SK-N-SH (cell line): ENCODE measurements at regions not wholly inside any gene's neighbourhood (a gene's known extent, or its start where the extent isn't known, plus 50 kb on each side); places are given as distances from the start of the nearest gene placed in this dataset.

Experiments used
- CTCF ChIA-PET: fragments of 300-600, 350-600 bp; formaldehyde crosslinking; extraction: SDS; loops from one replicate; lab custom pipeline; 2021; lab: Yijun Ruan, JAX
- POLR2A ChIA-PET: fragments of 350-600 bp; sonication (Branson Sonifier 250); formaldehyde crosslinking; extraction: SDS; loops from one replicate; lab custom pipeline; 2020; ENCODE audit warnings: antibody characterized with exemption, inconsistent platforms; lab: Yijun Ruan, JAX
- DNase-seq: peaks from one replicate; pipeline ENCODE4 v3.0.0; 2012
- H2AFZ ChIP-seq: fragments of 200-600 bp; sonication (generic); 2 replicates; pipeline ENCODE4 v1.8.1; 2016; ENCODE audit warnings: antibody characterized with exemption, mild to moderate bottlenecking, low read depth
- H3F3A ChIP-seq: fragments of 200-600 bp; sonication (generic); replicated peaks from 2 replicates; pipeline ENCODE3; 2016; ENCODE audit warnings: antibody characterized with exemption, mild to moderate bottlenecking; ENCODE audit not compliant: insufficient read depth
- H3K27ac ChIP-seq, 2 experiments: fragments of 200-500 bp in 1 of 2; fragments of 200-600 bp in 1 of 2; sonication (Bioruptor generic) in 1 of 2; sonication (generic), shearing (Covaris generic) in 1 of 2; 2 replicates each; pipeline versions ENCODE4 v1.5.1 to v1.6.1; 2014 to 2016; ENCODE audit warnings: low read depth in 2 of 2, inconsistent platforms in 1 of 2, low read length in 1 of 2, mild to moderate bottlenecking in 1 of 2, mixed read lengths in 1 of 2
- H3K27me3 ChIP-seq: fragments of 200-600 bp; sonication (generic), shearing (Covaris generic); 2 replicates; pipeline ENCODE4 v1.6.1; 2016; ENCODE audit warnings: mixed run types; ENCODE audit not compliant: insufficient read depth
- H3K36me3 ChIP-seq, 2 experiments: fragments of 200-500 bp in 1 of 2; fragments of 200-600 bp in 1 of 2; sonication (Bioruptor generic) in 1 of 2; sonication (generic) in 1 of 2; replicated peaks in 1 of 2; 2 replicates each; pipeline versions ENCODE3 to v1.5.1; 2014 to 2016; ENCODE audit warnings: low read length in 1 of 2, mild to moderate bottlenecking in 1 of 2; ENCODE audit not compliant: insufficient read depth in 2 of 2, control insufficient read depth in 1 of 2
- H3K4me1 ChIP-seq, 2 experiments: fragments of 200-500 bp in 1 of 2; fragments of 200-600 bp in 1 of 2; sonication (Bioruptor generic) in 1 of 2; sonication (generic), shearing (Covaris generic) in 1 of 2; 2 replicates each; pipeline versions ENCODE4 v1.5.1 to v1.6.1; 2014 to 2016; ENCODE audit warnings: low read depth in 1 of 2, low read length in 1 of 2, mixed run types in 1 of 2; ENCODE audit not compliant: insufficient read depth in 2 of 2, control insufficient read depth in 1 of 2
- H3K4me2 ChIP-seq: fragments of 200-600 bp; sonication (generic), shearing (Covaris generic); 2 replicates; pipeline ENCODE4 v1.6.1; 2017; ENCODE audit warnings: mixed run types
- H3K4me3 ChIP-seq, 2 experiments: fragments of 200-500 bp in 1 of 2; fragments of 200-600 bp in 1 of 2; sonication (Bioruptor generic) in 1 of 2; sonication (generic), shearing (Covaris generic) in 1 of 2; 2 replicates each; pipeline versions ENCODE4 v1.5.1 to v1.8.1; 2014 to 2016; ENCODE audit warnings: low read depth in 2 of 2, inconsistent platforms in 1 of 2, low read length in 1 of 2, mild to moderate bottlenecking in 1 of 2, mixed read lengths in 1 of 2, moderate library complexity in 1 of 2
- H3K79me2 ChIP-seq: fragments of 200-600 bp; sonication (generic); 2 replicates; pipeline ENCODE4 v1.8.1; 2017; ENCODE audit warnings: mild to moderate bottlenecking; ENCODE audit not compliant: insufficient read depth
- H3K9ac ChIP-seq: fragments of 200-600 bp; sonication (generic); 2 replicates; pipeline ENCODE4 v1.6.1; 2017; ENCODE audit warnings: mixed run types
- H3K9me2 ChIP-seq: fragments of 200-600 bp; sonication (generic); 2 replicates; pipeline ENCODE4 v1.6.1; 2017; ENCODE audit warnings: mixed run types
- H3K9me3 ChIP-seq: fragments of 200-600 bp; sonication (generic); 2 replicates; pipeline ENCODE4 v1.6.1; 2017; ENCODE audit warnings: mixed run types, mild to moderate bottlenecking, moderate library complexity
- H4K20me1 ChIP-seq: fragments of 200-600 bp; sonication (generic); 2 replicates; pipeline ENCODE4 v1.6.1; 2017; ENCODE audit warnings: mild to moderate bottlenecking, mixed run types; ENCODE audit not compliant: insufficient read depth
- CTCF ChIP-seq: fragments of 200-600 bp; sonication (generic); IDR thresholded peaks from 2 replicates; pipeline ENCODE4 v1.6.1; 2017; ENCODE audit warnings: antibody characterized with exemption, mild to moderate bottlenecking, moderate library complexity
- FOSL2 ChIP-seq: IDR thresholded peaks from 2 replicates; pipeline ENCODE4 v1.4.0; 2012; ENCODE audit warnings: low read depth, mild to moderate bottlenecking, moderate library complexity, borderline replicate concordance
- IRF3 ChIP-seq: fragments of 150-350 bp; IDR thresholded peaks from 2 replicates; pipeline ENCODE4 v1.6.1; 2016; ENCODE audit warnings: mild to moderate bottlenecking, low read depth, low read length
- MEF2A ChIP-seq: IDR thresholded peaks from 2 replicates; pipeline ENCODE4 v1.4.0; 2012; ENCODE audit warnings: low read depth, borderline replicate concordance
- MXI1 ChIP-seq: IDR thresholded peaks from 2 replicates; pipeline ENCODE4 v1.6.1; 2012; ENCODE audit warnings: mild to moderate bottlenecking, low read depth, low read length, improper control_type of control experiment
- NFIC ChIP-seq: IDR thresholded peaks from 2 replicates; pipeline ENCODE4 v1.4.0; 2012; ENCODE audit warnings: borderline replicate concordance
- PBX3 ChIP-seq: IDR thresholded peaks from 2 replicates; pipeline ENCODE4; 2012
- POLR2AphosphoS5 ChIP-seq: IDR thresholded peaks from 2 replicates; pipeline ENCODE4 v1.6.1; 2012; ENCODE audit warnings: low read depth, low read length
- RCOR1 ChIP-seq: fragments of 150-350 bp; IDR thresholded peaks from 2 replicates; pipeline ENCODE4 v1.6.1; 2017; ENCODE audit warnings: antibody characterized with exemption, low read length
- REST ChIP-seq: IDR thresholded peaks from 2 replicates; pipeline ENCODE4 v1.6.1; 2012; ENCODE audit warnings: mild to moderate bottlenecking, low read depth, low read length, moderate library complexity
- SIN3A ChIP-seq: IDR thresholded peaks from 2 replicates; pipeline ENCODE4 v1.6.1; 2012; ENCODE audit warnings: low read depth, mild to moderate bottlenecking, low read length, moderate library complexity, borderline replicate concordance
- TAF1 ChIP-seq: IDR thresholded peaks from 2 replicates; pipeline ENCODE4 v1.6.1; 2012; ENCODE audit warnings: low read depth, mild to moderate bottlenecking, low read length, moderate library complexity, borderline replicate concordance
- TCF12 ChIP-seq: IDR thresholded peaks from 2 replicates; pipeline ENCODE4 v1.4.0; 2012
- TEAD4 ChIP-seq: IDR thresholded peaks from 2 replicates; pipeline ENCODE4 v1.4.0; 2012; ENCODE audit warnings: mild to moderate bottlenecking, borderline replicate concordance; ENCODE audit not compliant: insufficient read depth
- YY1 ChIP-seq: IDR thresholded peaks from 2 replicates; pipeline ENCODE4 v1.4.0; 2012; ENCODE audit warnings: low read depth, mild to moderate bottlenecking
- ZBTB33 ChIP-seq: IDR thresholded peaks from 2 replicates; pipeline ENCODE4 v1.4.0; 2012; ENCODE audit warnings: low read depth, borderline replicate concordance
- WGBS: methylation state at CpG from one replicate; pipeline ENCODE4 v1.1.6; 2017; ENCODE audit warnings: low lambda C conversion rate; 5-methylcytosine and 5-hydroxymethylcytosine counted together

- Histone ChIP-seq H3K36me3 (no peaks in the 10 kb centered on the region), H3K4me3 (no peak overlapping the region), H3K9me2 (no peaks in the 10 kb centered on the region), H3K9ac (no peak overlapping the region), H3K27me3 (peaks cover 26% of the 10 kb centered on the region; the same call in 1 of the 2 replicates), H3K4me1 (no peaks in the 10 kb centered on the region), H3K9me3 (no peaks in the 10 kb centered on the region), H3K27ac (no peak overlapping the region), H3F3A (no peaks in the 10 kb centered on the region), H2AFZ (no peak overlapping the region), H4K20me1 (no peaks in the 10 kb centered on the region), H3K79me2 (no peaks in the 10 kb centered on the region), H3K4me2 (no peak overlapping the region)
- no peak for TF ChIP-seq TAF1
- no peak for TF ChIP-seq NFIC
- no peak for TF ChIP-seq YY1
- TF ChIP-seq PBX3 = no peak
- no peak for TF ChIP-seq SIN3A
- no peak for TF ChIP-seq RCOR1
- no peak for TF ChIP-seq TEAD4
- no peak for TF ChIP-seq MEF2A
- TF ChIP-seq TCF12 = no peak
- TF ChIP-seq ZBTB33 = no peak
- TF ChIP-seq CTCF = no peak
- ChIA-PET CTCF (interaction anchor here (0.8 to 1.8 kb wide), 2 partner anchors 9 to 39 kb away, joined by 3 to 11 read pairs; no protein-coding TSS in a partner anchor), POLR2A (no interaction called here)
- DNase-seq = no peak
- WGBS = 2% methylated on average over 5 of the region's 5 CpGs
These were observed 179.9 kb downstream of the RPIA start for GRCh38 chr2:88871336-88871735.

GRCh38 chr2:88873620-88874019 is 182.1 kb downstream of the RPIA start:
- peak overlapping the region; percentile 53; the same call in 1 of the 2 replicates for H3K4me2 ChIP-seq
- TF ChIP-seq IRF3 (no peak), REST (no peak), POLR2AphosphoS5 (no peak), CTCF (no peak), FOSL2 (no peak), MXI1 (no peak)

More at GRCh38 chr2:88873620-88874019, 182.1 kb downstream of the RPIA start:
- Histone ChIP-seq H3F3A (no peaks in the 10 kb centered on the region), H3K9me2 (no peaks in the 10 kb centered on the region), H3K4me1 (no peaks in the 10 kb centered on the region), H3K27ac (no peak overlapping the region), H4K20me1 (no peaks in the 10 kb centered on the region), H3K4me3 (peak overlapping the region in 1 of 2 experiments; percentile 25; a peak in 1 of 4 replicates), H3K9ac (no peak overlapping the region), H2AFZ (no peak overlapping the region), H3K36me3 (no peaks in the 10 kb centered on the region), H3K9me3 (no peaks in the 10 kb centered on the region), H3K27me3 (peaks cover 11% of the 10 kb centered on the region; the same call in 1 of the 2 replicates), H3K79me2 (no peaks in the 10 kb centered on the region)
- POLR2A ChIA-PET = no interaction called here
- DNase-seq = no peak
- CTCF ChIA-PET = interaction anchor here (0.6 to 2.0 kb wide), 6 partner anchors 10 to 177 kb away, joined by 3 to 9 read pairs (median 5); no protein-coding TSS in a partner anchor
